Chondrocyte (in vitro differentiated cells): ENCODE measurements at regions not wholly inside any gene's neighbourhood (a gene's known extent, or its start where the extent isn't known, plus 50 kb on each side); places are given as distances from the start of the nearest gene placed in this dataset.

Experiments used
- DNase-seq: peaks from one replicate; pipeline ENCODE4 v3.0.0; 2021; ENCODE audit warnings: mixed read lengths, low spot score
- H3K27ac Mint-ChIP-seq: one replicate; pipeline ENCODE4 v1.8.0; 2021; ENCODE audit warnings: mild to moderate bottlenecking, moderate library complexity, mixed read lengths; ENCODE audit not compliant: unreplicated experiment
- H3K27me3 Mint-ChIP-seq: 2 replicates; pipeline ENCODE4 v1.8.0; 2021; ENCODE audit warnings: low read depth, mixed read lengths
- H3K36me3 Mint-ChIP-seq: 2 replicates; pipeline ENCODE4 v1.8.0; 2021; ENCODE audit warnings: low read depth, mixed read lengths
- H3K4me1 Mint-ChIP-seq: 2 replicates; pipeline ENCODE4 v1.8.0; 2021; ENCODE audit warnings: low read depth, mild to moderate bottlenecking, mixed read lengths
- H3K4me3 Mint-ChIP-seq: one replicate; pipeline ENCODE4 v1.8.0; 2021; ENCODE audit warnings: mild to moderate bottlenecking, moderate library complexity, mixed read lengths; ENCODE audit not compliant: unreplicated experiment
- H3K9me3 Mint-ChIP-seq: 2 replicates; pipeline ENCODE4 v1.8.0; 2021; ENCODE audit warnings: low read depth, mixed read lengths
- TF ChIP-seq, protein P1 (sequence below): fragments of 200-600 bp; sonication (generic); IDR thresholded peaks from 2 replicates; pipeline ENCODE4 v1.5.0; 2021; ENCODE audit warnings: antibody characterized with exemption, mild to moderate bottlenecking, moderate library complexity

GRCh38 chr22:48938741-48939140, 888.9 kb downstream of the BRD1 start:
- H3K27me3 Mint-ChIP-seq, result peaks cover 4% of the 10 kb centered on the region
- H3K4me3 Mint-ChIP-seq, result no peak overlapping the region
- H3K9me3 Mint-ChIP-seq, result peaks cover 24% of the 10 kb centered on the region
- no peak overlapping the region for H3K27ac Mint-ChIP-seq
- peaks cover 1% of the 10 kb centered on the region for H3K36me3 Mint-ChIP-seq
- DNase-seq, result no peak
- no peaks in the 10 kb centered on the region for H3K4me1 Mint-ChIP-seq
- TF ChIP-seq, protein P1, sequence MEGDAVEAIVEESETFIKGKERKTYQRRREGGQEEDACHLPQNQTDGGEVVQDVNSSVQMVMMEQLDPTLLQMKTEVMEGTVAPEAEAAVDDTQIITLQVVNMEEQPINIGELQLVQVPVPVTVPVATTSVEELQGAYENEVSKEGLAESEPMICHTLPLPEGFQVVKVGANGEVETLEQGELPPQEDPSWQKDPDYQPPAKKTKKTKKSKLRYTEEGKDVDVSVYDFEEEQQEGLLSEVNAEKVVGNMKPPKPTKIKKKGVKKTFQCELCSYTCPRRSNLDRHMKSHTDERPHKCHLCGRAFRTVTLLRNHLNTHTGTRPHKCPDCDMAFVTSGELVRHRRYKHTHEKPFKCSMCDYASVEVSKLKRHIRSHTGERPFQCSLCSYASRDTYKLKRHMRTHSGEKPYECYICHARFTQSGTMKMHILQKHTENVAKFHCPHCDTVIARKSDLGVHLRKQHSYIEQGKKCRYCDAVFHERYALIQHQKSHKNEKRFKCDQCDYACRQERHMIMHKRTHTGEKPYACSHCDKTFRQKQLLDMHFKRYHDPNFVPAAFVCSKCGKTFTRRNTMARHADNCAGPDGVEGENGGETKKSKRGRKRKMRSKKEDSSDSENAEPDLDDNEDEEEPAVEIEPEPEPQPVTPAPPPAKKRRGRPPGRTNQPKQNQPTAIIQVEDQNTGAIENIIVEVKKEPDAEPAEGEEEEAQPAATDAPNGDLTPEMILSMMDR, result no peak

- no peak overlapping the region for H3K27ac Mint-ChIP-seq
- peaks cover 4% of the 10 kb centered on the region for H3K27me3 Mint-ChIP-seq
- H3K4me1 Mint-ChIP-seq, result no peaks in the 10 kb centered on the region
- H3K36me3 Mint-ChIP-seq, result peaks cover 1% of the 10 kb centered on the region
- no peak for DNase-seq
- no peak overlapping the region for H3K4me3 Mint-ChIP-seq
- H3K9me3 Mint-ChIP-seq, result peaks cover 29% of the 10 kb centered on the region
- TF ChIP-seq, protein P1, result no peak
These were observed 890.5 kb downstream of the BRD1 start for GRCh38 chr22:48937032-48937639.

DNA sequence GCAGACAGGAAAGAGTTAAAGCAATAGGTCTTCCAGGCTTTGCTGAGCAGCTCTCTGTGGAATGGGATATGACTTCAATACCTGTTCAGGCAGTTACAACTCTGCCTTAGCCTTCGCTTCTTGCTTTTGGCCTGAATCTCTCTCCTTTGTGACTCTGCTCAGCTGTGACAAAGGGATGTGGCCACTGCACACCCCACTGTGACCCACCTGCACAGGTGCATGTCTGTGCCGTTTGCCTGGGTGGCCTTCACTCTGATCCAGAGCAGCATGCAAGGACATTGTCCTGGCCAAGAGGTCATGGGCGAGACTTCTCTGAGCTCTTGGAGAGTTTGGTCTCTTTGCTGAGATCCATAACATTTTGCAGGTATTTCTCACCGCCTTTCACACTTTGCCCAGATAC, 891.3 kb downstream of the BRD1 start:
- peaks cover 29% of the 10 kb centered on the region for H3K9me3 Mint-ChIP-seq
- H3K27me3 Mint-ChIP-seq, result peaks cover 4% of the 10 kb centered on the region
- H3K36me3 Mint-ChIP-seq, result peaks cover 1% of the 10 kb centered on the region
- DNase-seq, result no peak
- no peak overlapping the region for H3K4me3 Mint-ChIP-seq
- TF ChIP-seq, protein P1, result no peak
- no peak overlapping the region for H3K27ac Mint-ChIP-seq
- no peaks in the 10 kb centered on the region for H3K4me1 Mint-ChIP-seq

GRCh38 chr22:48934446-48934845, 893.2 kb downstream of the BRD1 start:
- no peak for DNase-seq
- Mint-ChIP-seq H3K27ac (no peak overlapping the region), H3K4me1 (no peaks in the 10 kb centered on the region), H3K27me3 (peaks cover 9% of the 10 kb centered on the region), H3K36me3 (peaks cover 1% of the 10 kb centered on the region), H3K4me3 (no peak overlapping the region), H3K9me3 (peaks cover 29% of the 10 kb centered on the region)
- TF ChIP-seq, protein P1, result no peak

DNA sequence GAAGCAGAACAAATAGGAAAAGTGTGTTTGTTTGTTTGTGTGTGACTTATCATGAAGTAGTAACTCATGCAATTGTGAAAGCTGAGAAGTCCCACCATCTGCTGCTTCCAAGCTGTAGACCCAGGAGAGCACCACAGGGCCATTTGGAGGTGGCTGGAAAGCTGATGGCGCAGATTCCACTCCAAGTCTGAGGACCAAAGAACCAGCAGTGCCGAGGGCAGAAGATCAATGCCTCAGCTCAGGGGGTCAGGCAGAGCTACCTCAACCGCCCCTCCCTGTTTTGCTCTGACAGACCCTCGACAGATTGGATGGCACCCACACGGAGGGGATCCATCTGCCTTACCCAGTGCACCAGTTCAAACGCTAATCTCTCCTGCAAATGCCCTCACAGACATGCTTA, 896.2 kb downstream of the BRD1 start:
- Mint-ChIP-seq H3K27ac (no peak overlapping the region), H3K36me3 (peaks cover 1% of the 10 kb centered on the region), H3K4me3 (no peak overlapping the region), H3K9me3 (peaks cover 24% of the 10 kb centered on the region), H3K4me1 (no peaks in the 10 kb centered on the region), H3K27me3 (peaks cover 20% of the 10 kb centered on the region)
- DNase-seq, result no peak
- TF ChIP-seq, protein P1, result no peak
